HL-60 (cell line): ENCODE measurements at regions not wholly inside any gene's neighbourhood (a gene's known extent, or its start where the extent isn't known, plus 50 kb on each side); places are given as distances from the start of the nearest gene placed in this dataset.

Experiments
- DNase-seq, 2 experiments: peaks; one replicate each; pipeline ENCODE4 v3.0.0-alpha.2; 2010 to 2020; ENCODE audit warnings: low read depth in 1 of 2, low spot score in 1 of 2
- H3K27ac ChIP-seq: fragments of 250-450 bp; sonication (Bioruptor Pico); replicated peaks from 2 replicates; pipeline ENCODE4 v1.5.1; 2020; ENCODE audit warnings: mild to moderate bottlenecking, moderate library complexity
- H3K27me3 ChIP-seq: fragments of 250-450 bp; sonication (Bioruptor Pico); 2 replicates; pipeline ENCODE4 v1.5.1; 2021; ENCODE audit warnings: mild to moderate bottlenecking, moderate library complexity; ENCODE audit not compliant: insufficient read depth, poor library complexity, severe bottlenecking
- H3K4me3 ChIP-seq: replicated peaks from 2 replicates; pipeline ENCODE4 v1.5.1; 2011; ENCODE audit warnings: mild to moderate bottlenecking, control low read depth, low read length; ENCODE audit not compliant: insufficient read depth
- CTCF ChIP-seq: IDR thresholded peaks from one replicate; pipeline ENCODE4 v1.5.1; 2011; ENCODE audit warnings: low read length, control low read depth, inconsistent platforms; ENCODE audit not compliant: insufficient read depth
- GABPA ChIP-seq: IDR thresholded peaks from 2 replicates; pipeline ENCODE4 v1.6.1; 2012; ENCODE audit warnings: low read depth
- POLR2AphosphoS5 ChIP-seq: IDR thresholded peaks from 2 replicates; pipeline ENCODE4 v1.6.1; 2012; ENCODE audit warnings: low read depth
- REST ChIP-seq: IDR thresholded peaks from 2 replicates; pipeline ENCODE4 v1.6.1; 2012; ENCODE audit warnings: low read depth; ENCODE audit not compliant: insufficient replicate concordance
- SPI1 ChIP-seq: IDR thresholded peaks from 2 replicates; pipeline ENCODE4 v1.6.1; 2012; ENCODE audit warnings: low read depth, mild to moderate bottlenecking, borderline replicate concordance

- DNase-seq, result no peak
- TF ChIP-seq CTCF, result no peak
- no peak for TF ChIP-seq GABPA
- TF ChIP-seq POLR2AphosphoS5, result no peak
- TF ChIP-seq SPI1, result no peak
- no peak for TF ChIP-seq REST
- H3K27ac ChIP-seq, result no peak overlapping the region
- no peak overlapping the region for H3K4me3 ChIP-seq
- H3K27me3 ChIP-seq, result no peaks in the 10 kb centered on the region
These were observed 88.8 kb upstream of the TBL1XR1 start for GRCh38 chr3:177286034-177286433.

GRCh38 chr3:177287231-177287630 is 89.9 kb upstream of the TBL1XR1 start:
- Histone ChIP-seq H3K27ac (no peak overlapping the region), H3K4me3 (no peak overlapping the region), H3K27me3 (no peaks in the 10 kb centered on the region)
- TF ChIP-seq SPI1 (no peak), REST (no peak), GABPA (no peak)
- DNase-seq, result peak in 1 of 2 experiments; percentile 22

GRCh38 chr3:177290633-177291032 is 93.4 kb upstream of the TBL1XR1 start:
- H3K4me3 ChIP-seq, result no peak overlapping the region
- no peaks in the 10 kb centered on the region for H3K27me3 ChIP-seq
- no peak overlapping the region for H3K27ac ChIP-seq
- DNase-seq, result no peak
- TF ChIP-seq CTCF (no peak), SPI1 (no peak), GABPA (no peak), POLR2AphosphoS5 (no peak), REST (no peak)

- no peak overlapping the region for H3K4me3 ChIP-seq
- no peaks in the 10 kb centered on the region for H3K27me3 ChIP-seq
- no peak overlapping the region for H3K27ac ChIP-seq
- no peak for TF ChIP-seq SPI1
- no peak for TF ChIP-seq CTCF
- TF ChIP-seq REST, result no peak
- TF ChIP-seq GABPA, result no peak
- no peak for TF ChIP-seq POLR2AphosphoS5
- no peak for DNase-seq
These were observed 96.9 kb upstream of the TBL1XR1 start for GRCh38 chr3:177294221-177294620.
